ENCODE measurements at regions not wholly inside any gene's neighbourhood (a gene's known extent, or its start where the extent isn't known, plus 50 kb on each side); places are given as distances from the start of the nearest gene placed in this dataset.
"Not testable (repeated sequence)": the region's sequence is repeated elsewhere in the genome, so short reads cannot be mapped to it uniquely, and the experiment has no call there.

DNA sequence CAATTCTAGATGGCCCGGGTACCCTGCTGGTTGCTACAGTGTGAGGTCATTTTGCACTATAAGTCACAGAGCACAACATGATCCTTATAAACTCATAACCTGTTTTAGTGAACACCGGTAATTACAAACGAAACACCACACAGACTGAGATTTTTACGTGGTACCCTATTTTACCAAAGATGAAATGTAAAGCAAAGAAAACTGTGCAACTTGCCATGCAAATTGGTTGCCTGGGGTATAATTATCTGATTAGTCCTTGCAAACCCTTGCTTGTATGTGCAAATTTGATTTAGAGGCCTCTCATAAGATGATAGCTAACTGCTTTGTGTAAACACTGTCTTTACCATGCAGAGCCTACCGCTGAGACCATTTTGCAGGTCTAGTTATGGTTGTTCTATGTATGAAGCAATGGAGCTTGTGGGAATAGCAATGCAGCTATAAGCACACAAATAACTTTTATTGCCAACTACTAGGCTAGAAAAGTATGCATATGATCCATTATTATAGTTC is 372.1 kb upstream of the FAR2 start:
- DNase-seq = no peak

DNA sequence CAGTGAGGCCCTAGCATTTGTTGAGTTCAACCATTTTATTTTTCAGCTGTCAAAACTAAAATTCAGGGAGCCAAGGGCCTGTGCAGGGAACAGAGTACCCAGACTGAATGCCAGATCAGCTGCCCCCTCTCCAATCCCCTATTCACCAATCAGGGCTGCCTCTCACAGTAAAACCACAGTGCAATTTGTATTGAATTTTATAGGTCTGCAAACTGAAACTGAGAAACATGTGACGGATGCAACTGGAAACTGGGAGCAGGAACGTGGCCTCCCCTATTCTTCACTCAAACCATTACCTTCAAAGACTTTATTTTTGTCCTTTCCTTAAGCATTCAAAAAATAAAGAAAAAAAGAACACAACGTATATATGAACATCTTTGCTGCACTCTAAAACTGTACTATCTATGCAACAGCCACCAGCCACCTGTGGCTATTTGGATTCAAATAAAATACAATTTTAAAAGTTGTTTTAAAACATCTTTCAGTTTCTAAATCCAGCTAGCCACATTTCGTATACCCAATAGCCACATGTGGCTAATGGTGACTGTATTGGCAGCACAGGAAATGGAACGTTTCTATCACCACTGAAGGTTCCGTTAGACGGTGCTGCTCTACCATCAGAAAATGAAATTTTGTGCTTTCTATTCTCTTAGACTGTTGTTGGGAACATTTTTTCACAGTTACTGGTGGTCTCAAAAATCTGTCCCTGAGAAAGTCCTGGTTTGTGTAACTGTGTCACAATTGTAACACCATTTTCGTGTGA is 371.3 kb upstream of the FAR2 start:
- DNase-seq = no peak

DNA sequence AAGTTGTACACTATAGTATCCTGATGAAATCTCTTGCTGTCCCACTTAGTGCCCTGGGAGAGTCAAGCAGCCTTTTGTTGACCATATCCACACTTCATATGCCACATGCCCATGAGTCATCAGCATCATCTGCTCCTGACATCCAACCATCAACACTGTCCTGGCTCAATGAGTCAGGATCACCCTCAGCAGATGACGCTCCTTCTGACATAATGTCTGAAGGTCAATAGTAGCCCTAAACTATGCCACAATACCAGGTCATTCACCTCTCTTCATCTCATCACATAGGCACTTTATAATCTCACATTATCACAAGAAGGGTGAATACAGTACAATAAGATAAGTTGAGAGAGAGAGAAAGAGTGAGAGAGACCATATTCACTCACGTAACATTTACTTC is 369.0 kb upstream of the FAR2 start:
- no peak for DNase-seq

DNA sequence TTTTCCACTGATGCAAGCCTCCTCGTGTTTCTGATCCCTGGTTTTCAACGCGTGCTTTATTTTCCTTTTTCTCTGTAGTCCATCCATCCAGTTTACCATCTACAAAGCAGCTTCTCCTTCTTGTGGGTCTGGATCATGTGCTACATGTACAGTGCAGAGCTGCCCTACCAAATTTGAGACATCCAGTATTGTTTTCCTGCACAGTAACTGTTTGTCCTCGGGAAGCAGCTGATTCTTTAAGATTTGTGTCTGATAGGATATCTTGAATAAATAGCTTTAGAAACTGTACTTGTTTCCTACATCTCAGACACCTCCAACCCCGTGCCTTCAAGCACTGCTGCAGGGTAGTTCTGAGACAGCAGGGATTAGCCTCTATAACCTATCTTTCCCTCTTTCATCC is 368.1 kb upstream of the FAR2 start:
- DNase-seq = no peak

DNA sequence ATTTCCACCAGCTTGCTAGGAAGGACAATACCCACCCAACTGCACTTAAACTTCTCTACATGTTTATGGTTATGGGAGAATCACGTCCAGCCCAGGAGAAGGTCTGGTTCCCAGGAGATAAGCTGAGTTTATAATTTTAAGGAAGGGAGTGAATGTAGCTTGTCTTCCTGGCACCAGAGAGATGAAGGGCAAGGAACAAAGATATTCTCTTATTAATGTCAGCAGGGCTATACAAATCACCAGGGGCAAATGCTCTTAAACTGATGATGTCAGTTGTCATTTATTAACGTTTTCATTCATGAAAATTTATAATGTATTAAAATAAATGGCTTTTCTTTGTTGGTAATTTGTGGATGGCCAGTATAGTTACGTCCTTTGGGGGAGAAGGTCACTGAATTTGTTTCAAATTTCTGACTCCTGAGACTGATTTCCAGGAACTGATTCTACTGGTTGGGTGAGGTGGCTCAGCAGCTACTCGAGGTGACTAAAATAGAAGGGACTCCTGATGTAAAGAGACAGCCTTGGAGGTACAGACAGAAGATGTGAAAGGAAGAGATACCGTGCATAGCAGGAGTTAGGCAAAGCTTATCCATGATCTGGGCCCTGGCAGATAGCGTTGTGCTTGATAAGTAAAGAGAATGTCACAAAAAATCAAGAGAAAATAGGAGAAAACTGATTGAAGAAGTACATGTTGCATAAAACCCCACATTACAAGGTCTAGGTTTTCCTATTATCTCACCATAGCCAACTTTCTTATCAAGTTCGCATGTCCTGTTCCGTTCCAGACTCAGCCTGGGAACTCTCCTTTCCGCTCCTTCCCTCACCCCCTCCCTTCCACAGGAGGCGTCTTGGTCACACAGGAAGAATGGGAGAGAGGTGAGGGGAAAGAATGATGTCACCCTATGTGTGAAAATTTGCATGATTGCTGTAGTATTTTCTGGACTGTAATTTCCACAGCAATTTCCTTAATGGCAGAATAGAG is 367.1 kb upstream of the FAR2 start:
- DNase-seq = no peak

DNA sequence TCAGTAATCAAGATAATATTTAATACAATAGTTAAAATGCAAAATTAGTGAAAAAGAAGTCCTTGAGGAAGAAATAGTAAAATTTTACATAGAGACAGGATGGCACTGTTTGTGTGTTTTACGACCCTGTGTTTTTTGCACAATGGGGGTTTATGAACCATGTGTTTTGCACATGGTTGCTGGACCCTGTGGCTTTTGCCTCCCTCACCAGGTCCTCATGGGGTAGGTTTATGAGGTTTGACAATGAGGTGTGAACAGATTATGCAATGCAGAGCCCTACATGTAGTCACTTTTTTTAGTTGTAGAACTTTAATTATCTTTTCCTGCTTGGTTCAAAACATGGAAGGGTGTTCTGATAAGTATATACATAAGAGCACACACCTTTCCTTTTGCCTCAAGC is 366.3 kb upstream of the FAR2 start:
- DNase-seq = no peak

DNA sequence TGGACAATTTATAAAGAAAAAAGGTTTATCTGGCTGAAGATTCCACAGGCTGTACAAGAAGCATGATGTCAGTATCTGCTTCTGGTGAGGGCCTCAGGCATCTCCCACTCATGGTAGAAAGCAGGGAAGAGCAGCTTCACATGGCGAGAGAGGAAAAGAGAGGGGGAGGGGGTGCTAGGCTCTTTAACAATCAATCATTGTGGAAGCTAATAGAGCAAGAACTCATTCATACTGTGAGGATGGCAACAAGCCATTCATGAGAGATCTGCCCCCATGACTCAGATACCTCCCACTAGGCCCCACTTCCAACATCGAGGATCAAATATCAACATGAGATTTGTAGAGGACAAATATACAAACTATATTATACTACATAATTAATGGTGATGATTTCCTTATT is 361.9 kb upstream of the FAR2 start:
- DNase-seq = no peak

DNA sequence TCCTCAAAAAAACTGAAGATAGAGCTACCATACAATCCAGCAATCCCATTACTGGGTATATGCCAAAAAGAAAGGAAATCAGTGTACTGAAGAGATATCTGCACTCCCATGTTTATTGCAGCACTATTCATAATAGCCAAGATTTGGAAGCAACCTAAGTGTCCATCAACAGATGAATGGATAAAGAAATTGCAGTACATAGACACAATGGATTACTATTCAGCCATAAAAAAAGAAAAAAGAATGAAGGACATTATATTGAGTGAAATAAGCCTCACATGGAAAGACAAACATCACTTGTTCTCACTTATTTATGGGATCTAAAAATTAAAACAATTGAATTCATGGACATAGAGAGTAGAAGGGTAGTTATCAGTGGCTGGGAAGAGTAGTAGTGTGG is 360.8 kb upstream of the FAR2 start:
- not testable (repeated sequence) for DNase-seq

DNA sequence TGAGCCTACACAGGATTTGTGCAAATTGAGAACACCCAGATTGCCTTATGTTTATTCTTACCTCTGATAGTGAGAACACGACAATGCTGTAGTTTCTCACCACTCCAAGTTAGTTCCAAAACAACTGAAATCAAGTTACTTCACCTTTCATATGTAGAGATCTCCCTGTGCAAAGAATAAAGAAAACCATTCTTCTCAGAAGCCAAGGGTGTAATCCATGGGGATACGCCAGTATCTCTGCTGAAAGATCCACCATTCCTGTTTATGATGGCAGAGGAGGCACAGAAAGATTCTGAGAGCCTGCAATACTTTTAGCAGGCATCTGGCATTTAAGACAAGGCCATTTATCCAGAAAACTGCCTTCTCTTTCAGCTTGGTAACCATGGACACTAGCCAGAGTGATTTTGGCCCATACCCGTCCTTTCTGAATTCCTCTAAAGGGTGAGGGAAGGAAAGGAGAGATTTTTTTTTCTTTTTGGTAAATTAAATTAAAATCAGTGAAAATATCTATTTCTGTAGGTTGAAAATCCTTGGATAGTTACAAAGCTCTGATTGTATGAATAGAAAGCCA is 355.4 kb upstream of the FAR2 start:
- no peak for DNase-seq

DNA sequence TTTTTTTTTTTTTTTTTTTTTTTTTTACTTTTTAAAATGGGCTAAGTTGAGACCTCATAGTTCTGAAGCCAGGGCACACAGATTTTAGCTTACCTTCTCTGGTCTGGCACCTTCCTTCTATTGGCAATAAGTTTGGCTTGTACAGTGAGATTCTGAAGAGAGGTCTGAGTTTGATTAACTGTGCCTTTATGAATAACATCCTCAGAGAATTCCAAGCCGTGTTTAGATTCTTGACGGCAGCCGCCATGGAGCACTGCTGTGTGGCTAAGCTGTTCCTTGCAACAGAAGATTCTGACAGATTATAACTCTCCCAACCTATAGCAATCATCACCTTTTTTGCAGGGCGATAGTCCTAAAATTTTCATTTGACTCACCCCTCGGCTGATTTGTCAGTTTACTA is 354.9 kb upstream of the FAR2 start:
- no peak for DNase-seq

DNA sequence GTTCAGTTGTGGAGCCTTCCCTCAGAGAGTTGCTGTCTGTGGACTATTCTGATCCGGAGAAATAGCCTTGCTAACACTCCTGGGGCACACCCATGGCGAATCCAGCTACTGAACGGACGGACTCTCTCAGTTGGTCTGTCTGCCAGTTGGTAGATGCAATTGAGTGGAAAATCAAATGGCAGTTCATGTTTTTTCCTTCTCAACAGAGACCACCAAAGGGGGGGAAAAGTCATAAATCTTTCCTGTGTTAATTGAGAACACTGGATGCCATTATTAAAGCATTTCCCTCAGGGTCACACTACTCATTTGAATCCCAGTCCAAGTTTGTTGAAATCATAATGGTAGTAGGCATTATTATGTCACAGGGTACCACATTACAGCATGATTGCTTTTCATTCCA is 354.3 kb upstream of the FAR2 start:
- DNase-seq = no peak

DNA sequence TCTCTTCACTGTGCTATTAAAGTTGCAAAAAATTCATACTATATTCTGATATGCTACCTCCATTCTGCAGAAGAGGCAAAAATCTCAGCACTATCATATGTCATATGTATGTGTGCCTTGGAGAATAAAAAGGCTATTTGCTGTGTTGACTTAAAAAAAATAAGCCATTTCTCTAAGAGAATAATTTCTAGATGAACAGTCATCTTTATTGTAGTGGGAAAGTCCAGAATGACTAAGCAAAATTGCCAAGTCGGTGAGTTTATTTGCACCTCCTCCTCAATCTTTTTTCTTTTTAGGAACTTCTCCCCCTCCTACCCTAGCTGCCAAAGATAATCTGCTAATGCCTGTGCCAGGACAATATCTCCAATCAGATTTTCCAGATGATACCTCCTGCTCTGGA is 353.8 kb upstream of the FAR2 start:
- no peak for DNase-seq

DNA sequence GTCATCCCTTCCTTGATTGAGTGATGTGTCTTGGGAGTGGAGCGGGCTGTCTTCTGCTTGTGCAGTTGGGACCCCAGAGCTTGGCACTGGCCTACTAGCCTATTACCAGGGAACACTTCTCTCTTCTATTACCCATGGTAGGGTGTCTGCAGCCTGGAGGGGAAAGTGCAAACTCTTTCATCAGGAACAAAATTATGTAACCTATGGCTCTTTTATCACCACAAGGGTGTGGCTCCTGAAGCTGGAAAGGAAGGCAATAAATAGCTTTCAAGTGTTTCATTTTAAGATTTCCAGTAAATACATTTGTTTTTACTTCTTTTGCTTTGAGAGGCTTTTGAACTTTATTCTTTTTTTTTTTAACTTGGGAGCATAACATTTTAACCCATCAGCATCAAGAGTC is 349.7 kb upstream of the FAR2 start:
- no peak for DNase-seq

DNA sequence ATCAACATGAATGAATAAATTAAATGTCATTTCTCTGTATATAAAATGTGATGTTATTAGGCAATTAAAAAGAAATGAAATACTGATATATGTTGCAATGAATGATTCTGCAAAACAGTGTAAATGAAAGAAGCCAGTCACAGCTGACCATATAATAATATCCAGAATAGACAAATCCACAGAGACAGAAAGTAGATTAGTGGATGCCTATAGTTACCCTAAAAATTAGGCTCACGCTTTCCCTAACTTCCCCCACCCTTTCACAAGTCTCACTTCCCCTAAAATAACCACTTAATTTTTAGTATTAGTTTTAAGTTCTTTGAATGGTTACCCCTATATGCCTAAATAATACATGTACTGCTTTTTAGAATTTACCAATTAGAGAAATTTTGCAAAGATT is 348.9 kb upstream of the FAR2 start:
- DNase-seq = no peak

DNA sequence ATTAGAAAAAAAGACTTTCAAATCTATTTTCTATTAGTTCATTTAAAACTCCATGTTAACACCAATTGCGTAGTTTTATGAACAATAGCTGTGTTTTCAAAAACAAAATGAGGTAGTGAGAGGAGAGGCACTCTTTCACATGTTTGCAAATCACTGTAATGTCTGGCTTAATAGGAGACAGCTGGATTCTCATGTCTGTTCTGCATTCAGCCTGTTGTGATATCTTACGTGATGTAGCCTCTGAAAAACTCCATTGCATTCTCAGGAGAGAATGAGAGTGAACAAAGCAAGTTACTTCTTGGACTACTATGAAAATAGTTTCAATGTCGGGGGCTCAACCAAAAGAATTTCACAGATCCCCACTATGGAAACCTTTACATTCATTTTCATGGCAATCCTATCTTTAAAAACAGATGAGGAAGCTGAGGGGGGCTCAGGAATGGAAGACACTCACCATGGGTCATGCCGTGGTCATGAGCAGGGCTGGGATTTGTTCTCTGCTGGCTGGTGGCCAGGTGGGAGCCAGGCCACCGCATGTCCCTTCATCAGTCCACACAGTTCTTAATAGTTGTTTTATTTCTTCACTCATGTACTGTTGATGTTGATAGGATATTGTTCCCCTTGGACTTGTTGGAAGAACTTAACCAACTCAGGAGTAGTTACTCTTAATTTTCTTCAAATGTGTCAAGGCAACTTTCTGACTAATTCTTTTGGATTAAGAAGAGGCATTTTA is 346.2 kb upstream of the FAR2 start:
- no peak for DNase-seq

DNA sequence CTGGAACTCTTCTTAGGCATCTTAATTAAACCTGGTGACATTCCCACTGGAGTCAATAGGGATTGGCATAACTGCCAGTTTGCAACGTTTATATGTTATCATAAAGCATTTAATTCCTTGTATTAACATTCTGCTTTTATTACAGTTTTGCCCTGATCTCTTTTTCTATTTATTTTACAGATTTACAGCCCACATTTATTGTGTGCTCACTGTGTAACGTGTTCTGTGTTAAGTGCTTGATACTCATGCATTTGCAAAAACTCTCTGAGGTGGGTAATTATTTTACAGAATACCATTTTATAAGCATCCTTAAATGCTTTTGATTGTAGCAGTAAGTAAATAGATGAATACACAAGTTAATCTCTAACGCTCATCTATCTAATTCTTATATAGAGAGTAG is 341.5 kb upstream of the FAR2 start:
- DNase-seq = no peak

DNA sequence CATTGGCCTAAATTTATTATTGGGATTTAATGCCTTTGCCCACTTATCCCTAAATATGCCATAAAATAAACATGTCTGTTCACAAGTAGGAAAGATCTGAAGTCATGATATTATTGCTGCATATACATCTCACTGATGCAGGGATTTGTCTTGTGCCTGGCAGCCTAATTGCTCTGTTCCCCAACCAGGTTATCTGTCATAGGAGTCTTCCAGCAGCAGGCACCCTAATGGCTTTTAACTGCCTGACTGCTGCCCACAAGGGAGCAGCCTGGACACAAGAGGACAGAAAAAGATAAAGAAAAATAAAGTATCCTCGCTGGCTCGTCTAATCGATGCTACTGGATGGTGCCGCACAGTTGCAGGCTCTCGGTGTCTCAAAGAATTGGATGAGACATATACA is 337.6 kb upstream of the FAR2 start:
- no peak for DNase-seq

DNA sequence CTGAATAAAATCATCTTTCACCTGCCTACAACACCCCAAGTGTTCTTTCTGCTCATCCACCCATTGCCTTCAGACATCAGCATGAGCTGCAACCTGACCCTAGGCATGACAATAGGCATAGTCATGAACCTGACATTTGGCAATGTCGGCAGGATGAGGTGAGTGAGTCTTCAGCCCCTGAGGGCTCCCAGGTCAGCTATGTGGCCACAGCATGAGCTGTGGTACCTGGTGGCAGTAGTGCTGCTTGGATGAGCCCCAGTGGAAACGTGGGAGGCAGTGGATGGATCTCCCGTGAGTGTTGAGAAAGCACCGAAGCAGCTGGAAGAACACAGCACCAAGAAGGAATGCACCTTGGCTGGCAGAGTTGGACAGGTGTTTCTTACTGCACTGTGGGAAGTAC is 334.8 kb upstream of the FAR2 start:
- DNase-seq = no peak

DNA sequence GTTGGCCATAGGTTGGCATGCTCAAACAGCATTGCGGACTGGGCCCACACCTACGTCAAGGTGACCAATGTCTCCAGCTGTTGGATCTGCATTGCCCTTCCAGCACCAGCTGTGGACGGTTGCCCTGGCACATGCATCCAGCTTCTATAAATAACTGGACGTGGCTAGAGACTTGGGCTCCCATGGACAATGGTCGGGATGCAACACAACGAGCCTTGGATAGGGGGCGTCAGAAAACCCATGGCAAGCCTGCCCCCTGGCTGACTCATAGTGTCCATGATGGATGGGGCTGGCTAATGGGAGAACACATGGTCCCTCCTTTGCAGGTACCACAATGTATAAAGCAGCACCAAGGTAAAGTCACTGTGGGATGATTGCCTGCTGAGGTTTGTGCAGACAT is 331.6 kb upstream of the FAR2 start:
- no peak for DNase-seq

DNA sequence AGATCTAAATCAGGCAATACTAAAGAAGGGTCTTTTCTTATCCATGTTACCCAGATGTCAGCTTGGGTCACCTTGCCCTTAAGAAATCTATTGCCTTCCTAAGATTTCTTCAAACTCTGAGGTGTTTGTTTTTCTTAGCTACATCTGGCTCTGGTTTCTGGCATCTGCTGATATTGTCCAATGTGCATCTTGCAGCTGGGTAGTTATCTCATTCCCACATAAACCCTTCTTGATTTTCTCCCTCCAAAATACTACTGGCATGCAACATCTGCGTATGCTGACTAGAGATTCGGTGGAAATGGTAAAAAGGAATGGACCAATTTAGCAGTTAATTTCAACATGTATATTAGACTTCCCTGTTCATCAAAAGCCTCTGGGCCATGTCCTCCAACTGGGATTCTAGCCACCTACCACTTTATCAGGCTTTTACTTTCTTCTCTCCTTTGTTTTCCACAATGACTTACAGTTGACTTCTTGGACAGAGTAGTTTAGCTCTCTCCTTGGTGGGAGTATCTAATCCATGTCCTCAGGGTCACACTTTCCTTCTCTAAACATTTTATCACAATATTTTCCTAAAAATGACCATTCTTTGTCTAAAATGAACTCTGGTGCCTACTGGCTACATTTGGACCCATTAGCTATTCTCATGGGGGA is 324.8 kb upstream of the FAR2 start:
- no peak for DNase-seq

DNA sequence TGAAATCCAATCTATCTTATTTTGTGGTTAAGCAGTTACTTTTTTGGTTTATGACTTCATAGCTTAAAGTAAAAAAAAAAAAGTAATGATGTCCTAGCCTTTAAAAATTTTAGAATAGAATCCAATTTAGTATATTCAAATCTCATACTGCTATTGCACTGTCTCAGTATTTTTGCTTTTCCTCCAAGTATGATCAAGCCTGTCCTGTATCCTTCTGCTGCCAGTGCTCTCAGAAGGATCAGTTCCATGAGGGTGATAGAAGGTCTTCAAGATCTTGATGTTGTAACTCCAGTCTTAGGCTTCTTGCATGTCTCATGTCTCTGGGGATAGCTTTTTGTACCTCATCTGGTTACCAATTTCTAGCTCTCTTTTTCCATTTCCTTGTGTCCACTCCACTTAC is 324.2 kb upstream of the FAR2 start:
- no peak for DNase-seq

DNA sequence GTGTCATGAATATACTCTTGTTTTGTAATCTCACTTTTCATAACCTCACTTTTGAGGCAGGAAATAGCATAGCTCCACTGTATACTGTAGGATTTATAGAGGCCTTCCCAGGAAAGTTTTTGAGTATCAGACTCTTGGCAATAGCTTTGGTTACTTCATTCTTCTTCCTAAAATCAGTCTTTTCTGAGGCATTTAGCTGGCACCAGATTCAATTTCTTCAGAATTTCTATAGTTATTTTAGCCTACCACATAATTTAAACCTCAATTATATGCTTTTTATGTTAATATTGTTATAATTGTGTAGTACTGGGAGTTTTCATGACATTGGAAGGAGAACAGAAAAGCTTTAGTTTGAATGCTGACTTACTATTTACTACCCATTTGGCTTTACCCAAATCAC is 322.3 kb upstream of the FAR2 start:
- no peak for DNase-seq

DNA sequence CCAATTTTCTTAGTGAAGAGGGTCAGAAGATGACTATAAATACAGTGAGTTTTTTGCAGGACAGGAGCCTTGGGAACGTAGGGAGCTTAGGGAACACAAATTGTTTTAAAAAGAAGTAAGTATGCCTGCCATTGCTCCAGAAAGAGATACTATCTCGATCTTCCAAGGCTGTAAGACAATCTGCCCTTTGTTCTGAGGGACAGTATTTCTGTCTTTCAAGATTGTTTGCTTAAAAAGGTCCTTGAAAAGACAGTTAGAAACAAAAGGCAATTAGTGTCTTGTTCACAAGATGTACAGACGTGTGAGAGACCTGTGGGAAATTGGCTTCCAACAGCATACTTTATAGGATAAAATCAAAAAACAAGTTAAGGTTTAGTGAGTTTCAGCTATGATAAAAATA is 321.2 kb upstream of the FAR2 start:
- no peak for DNase-seq

Measured in CD4-positive, alpha-beta T cell treated with Interleukin-1 beta for 1 hour (primary cell).